ENCODE measurements at regions not wholly inside any gene's neighbourhood (a gene's known extent, or its start where the extent isn't known, plus 50 kb on each side); places are given as distances from the start of the nearest gene placed in this dataset.

DNA sequence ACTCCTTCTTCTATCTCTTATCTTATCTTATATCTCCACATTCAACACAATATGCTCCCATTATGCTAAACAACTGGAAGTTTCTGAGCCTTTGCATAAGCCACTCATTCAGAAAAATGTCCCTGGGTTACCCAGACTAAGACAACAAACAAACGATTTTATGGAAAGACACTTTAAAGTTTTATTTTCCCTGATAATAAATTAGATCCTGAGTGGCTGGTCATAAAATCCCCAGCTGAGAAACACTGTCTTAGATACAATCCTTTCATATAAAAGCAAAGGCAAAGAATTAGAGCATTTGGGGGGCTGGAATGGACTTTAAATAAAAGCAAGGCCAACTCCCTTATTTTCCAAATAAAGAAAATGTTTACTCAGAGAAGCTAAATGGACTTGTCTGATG lies 322.3 kb downstream of the GBE1 start:
- no peak for DNase-seq (ENCODE audit: low spot score)

DNA sequence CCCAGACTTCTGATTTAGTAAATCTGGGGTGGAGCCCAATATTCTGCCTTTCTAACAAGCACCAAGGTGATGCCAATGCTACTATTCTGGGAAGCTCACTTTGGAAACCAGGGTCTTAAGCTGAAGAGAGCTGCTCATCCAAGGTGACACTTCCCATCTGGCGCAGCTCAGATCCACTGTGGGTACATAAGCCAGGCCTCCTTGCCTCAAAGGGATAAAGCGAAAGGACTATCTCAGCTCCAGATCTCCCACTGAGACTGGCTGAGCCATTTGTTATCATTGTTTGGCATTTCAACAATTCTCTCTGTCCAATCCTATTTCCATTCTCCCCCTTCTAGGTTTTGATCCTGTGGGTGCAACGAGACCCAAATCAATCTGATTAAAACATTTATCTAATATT lies 323.8 kb downstream of the GBE1 start:
- peak; percentile 37 for DNase-seq (ENCODE audit: low spot score)

DNA sequence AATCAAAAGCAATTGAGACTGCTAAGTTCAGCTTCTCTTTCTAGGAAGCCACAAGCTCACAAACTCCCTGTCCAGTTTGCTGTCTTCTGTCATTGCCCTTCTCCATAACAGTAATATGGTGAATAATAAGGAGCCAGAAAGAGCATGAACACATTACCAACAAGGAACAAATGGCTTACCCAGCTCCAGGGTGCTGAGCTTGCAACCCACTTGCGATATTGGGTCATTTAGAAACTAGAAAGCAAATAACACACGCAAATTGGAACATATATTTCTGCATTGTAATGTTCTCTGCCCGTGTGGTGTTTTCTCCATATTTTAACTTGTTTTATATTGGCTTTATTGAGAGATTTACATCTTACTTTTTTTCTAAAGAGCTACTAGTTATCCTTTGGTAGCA lies 325.3 kb downstream of the GBE1 start:
- no peak for DNase-seq (ENCODE audit: low spot score)

DNA sequence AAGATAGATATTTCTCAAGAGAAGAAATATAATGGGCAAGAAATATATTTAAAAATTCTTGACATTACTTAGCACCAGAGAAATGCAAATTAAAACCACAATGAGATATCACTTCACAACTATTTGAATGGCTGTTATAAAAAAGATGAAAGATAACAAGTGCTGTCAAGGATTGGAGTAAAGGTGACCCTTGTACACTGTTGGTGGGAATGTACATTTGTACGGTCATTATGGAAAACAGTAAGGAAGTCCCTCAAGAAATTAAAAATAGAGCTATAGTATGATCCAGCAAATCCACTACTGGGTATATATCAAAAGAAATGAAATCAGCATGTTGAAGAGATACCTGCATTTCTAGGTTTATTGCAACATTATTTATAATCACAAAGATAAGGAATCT lies 326.4 kb downstream of the GBE1 start:
- DNase-seq (ENCODE audit: low spot score), result no peak

DNA sequence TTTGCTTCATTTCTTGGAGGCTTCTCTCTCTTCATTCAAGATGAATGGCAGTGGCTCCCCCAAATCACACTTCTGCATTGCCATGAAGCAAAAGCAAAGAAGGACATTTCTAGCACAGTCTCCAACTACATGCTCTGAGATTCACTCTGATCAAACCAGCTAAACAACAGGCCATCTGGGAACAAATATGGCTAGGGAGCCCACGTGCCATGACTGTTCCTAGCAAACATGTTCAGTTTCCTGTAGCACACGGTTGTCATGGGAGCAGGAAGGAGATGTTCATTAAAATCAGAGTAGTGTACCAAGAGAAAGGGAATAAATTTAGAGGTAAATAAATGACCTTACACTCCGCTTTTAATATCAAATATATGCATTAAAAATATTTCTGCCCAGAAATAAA lies 327.3 kb downstream of the GBE1 start:
- no peak for DNase-seq (ENCODE audit: low spot score)

DNA sequence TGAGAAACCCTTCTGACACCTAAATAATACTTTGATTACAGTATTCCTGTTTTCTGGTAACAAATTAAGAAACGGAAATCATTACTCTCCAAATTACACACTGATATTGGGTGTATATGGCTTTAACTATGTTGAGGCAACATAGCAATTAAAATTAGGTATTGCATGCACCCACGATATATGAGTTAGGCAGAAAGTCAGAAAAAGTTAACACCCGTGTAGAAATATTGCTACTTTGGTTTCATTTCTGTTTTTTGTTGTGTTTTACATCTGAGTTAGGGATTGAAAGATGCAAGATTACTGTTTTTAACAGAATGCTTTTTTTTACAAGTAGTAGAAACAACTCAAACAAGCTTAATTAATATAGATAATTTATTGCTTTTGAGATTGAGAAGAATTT lies 327.8 kb downstream of the GBE1 start:
- no peak for DNase-seq (ENCODE audit: low spot score)

DNA sequence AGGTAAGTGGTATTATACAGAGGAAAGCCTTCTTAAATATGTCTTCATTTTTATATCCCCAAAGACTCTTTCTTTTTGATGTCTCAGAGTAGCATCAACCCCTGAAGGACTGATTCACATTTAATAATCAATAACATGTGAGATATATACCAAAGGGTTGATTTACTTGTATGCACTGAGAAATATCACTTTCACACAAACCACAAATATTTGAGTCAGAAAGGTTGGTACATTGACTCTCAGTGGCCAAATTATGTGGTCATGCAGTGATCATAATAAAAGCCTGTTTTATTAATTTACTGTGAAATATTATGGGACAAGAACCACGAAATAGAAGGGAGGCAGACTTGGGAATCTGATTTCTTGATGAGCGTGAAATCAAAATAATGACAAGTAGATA lies 329.0 kb downstream of the GBE1 start:
- no peak for DNase-seq (ENCODE audit: low spot score)

DNA sequence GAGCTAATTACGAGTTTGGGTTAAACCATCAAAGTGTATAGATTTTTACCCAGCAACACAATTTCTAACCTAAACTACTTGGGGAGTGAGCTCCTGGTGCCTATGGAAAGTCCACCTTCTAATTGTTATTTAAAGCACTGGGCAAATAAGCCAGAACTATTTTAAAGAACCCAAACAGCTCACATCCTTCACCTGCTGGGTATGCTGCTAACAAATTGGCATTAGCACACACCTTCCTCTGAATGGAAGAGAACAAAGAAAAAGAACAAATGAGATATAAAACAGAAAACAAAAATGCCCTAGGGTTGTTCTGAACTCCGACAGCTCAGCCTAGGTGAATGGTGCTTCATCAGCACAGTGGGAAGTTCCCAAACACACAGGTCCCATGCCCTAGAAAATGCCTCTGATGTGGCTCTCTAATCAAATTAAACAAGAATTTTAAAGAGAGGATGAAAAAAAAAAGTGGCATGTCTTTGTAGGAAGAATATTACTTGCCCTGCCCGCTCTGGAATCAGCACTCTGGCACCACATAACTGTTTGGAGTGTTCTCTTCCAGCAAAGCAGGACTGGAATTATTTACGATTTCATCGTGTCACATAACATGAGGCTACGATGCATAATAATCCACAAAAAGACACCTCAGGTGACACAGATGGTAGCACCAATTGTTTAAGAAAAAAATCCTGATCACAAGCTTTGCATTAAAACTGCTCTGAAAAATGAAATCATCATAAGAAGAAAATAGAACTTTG lies 334.4 kb downstream of the GBE1 start:
- DNase-seq (ENCODE audit: low spot score), result no peak

DNA sequence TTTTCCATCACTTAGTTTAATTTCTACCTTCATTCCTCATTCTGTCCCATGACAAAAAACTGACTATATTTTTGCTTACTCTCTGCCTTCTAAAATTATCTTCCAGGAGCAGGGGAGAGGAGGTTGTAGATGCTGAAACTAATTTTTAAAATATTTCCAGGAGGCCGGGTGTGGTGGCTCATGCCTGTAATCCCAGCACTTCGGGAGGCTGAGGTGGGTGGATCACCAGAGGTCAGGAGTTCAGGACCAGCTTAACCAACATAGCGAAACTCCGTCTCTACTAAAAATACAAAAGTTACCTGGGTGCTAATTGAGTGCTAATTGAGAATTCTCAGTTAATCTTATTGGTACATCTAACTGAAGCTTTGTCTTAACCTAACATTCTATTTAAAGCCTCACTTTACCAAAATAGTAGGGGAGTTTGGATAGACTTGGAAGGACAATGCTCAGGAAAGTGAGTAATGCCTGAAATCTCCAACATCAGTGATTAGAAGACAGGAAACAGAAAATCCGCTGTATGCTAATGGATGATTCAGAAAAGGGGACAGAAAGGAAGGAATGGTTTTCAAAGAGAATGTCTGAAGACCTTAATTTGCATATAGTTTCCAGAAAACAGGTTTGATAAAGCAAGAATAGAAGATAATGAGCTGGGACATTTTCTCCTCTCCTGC lies 336.1 kb downstream of the GBE1 start:
- no peak for DNase-seq (ENCODE audit: low spot score)

DNA sequence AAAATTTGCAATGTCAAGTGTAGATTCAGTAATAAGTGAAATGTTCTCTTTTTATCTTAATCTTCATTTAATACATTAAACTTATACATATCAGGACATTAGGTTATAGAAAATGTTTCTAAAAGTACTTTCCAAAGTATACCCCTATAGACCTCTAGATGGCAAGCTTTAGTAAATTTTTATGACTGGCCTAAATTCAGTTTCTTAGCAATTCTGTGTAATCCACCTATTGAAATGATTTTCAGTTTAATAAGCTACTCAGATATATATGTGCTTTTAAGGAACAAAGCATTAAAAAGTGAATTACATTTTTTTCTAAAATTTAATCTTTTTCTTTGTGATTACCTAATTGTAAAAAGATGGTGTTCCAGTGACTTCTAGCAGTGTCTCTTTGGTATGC lies 342.2 kb downstream of the GBE1 start:
- DNase-seq (ENCODE audit: low spot score), result peak; percentile 27

DNA sequence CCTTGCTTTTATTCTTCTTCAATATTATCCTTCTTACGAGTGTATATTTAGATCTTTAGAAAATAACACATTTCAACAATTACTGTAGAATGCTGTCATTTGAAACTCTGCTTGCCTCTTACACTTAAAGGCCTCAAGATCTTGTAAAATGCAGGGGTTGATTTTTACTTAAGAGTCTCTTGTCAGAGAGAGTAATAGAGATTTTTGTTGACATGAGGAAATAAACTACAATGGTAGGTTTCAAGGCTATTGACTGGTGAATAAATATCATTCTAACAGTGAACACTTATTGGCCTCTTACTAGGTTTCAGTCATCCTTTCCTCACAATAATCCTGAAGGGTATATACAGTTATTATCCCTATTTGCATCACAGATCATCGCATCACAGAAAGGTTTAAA lies 344.6 kb downstream of the GBE1 start:
- no peak for DNase-seq (ENCODE audit: low spot score)

DNA sequence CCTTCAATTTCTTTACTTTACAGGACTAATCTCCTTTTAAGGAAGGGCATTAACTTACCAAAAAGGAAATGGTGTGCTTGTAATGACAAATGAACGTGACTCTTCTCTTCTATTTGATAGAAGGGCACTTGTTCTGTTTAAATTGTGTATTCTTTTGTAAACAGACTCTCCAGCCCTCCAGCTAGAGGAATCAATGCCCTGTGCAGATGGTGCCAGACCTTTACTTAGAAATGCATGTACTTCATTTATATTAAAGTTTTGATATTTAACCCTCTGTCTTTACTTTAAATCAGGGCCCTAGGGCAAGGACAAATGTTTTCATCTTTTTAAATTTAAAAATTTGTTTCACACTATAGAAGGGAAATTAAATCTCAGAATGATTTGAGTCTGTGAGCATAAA lies 355.1 kb downstream of the GBE1 start:
- no peak for DNase-seq (ENCODE audit: low spot score)

DNA sequence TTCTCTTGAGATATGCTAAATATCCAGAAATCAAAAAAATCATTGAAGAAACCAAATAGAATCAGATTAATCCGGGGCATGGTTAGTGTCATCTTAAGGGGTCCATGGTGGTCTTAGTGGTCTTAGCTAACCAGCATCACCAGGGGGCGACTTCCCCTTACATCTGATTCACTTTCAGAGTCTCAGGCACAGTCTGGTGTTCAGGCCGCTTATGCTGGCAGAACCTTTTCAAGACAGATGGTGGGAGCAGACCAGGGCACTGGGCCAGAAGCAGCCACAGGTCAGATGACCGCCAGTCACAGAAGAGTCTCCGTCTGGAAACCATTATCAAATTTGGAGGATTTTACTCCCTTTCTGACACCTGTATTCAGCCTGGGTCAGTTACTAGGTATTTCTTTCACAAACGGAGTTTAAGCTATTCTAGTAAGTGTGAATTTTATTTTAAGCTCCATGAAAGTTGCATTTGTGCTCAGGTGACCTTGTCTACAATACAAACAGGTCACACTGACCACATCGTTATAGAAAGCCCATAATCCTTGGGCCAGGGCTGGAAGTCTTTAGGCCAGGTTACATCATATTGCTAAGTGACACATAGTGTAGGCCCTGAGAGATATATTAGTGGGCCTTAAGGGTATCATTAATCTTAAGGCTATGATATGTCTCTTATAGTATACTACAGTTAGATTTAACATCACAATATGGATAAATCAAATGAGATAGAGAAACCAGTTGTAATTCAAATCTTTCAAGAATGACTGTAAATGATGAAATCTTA lies 365.5 kb downstream of the GBE1 start:
- no peak for DNase-seq (ENCODE audit: low spot score)

DNA sequence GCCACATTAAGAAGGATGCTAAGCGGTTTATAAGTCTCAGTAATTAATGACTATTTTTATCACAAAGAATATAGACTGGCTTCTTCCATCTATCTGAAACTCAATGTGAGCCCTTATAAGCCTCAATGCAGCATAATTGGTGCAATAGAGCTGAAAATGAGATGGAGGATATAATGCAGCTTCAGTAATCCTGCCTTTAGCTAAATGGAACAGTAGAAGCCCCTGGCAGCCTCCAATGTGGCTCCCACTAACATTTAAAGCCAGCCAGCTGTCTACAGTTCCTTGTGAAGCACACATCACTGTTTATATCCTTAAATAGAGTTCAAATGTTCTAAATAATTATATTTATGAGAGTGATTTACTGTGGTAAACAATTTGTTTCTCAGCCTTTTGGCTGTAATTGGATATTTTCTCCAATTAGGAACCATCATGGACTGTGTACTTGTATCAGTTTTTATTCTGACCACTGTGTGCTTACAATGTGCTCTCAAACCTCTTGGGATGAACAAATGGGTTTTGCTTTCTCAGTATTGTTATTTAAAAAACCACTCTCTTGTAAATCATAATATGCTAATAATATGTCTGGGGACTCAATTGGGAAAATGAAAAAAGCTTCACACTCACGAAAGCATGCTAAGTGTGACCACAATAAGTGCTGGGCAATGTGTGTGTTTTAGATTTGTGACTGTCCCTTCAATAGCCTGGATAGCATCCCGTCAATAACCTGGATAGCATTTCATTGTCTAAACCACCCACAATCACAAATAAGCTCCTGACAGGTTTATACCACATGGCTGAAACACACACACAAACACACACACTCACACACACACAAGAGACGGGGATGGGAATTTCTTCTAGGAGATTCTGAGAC lies 366.6 kb downstream of the GBE1 start:
- DNase-seq (ENCODE audit: low spot score), result no peak

DNA sequence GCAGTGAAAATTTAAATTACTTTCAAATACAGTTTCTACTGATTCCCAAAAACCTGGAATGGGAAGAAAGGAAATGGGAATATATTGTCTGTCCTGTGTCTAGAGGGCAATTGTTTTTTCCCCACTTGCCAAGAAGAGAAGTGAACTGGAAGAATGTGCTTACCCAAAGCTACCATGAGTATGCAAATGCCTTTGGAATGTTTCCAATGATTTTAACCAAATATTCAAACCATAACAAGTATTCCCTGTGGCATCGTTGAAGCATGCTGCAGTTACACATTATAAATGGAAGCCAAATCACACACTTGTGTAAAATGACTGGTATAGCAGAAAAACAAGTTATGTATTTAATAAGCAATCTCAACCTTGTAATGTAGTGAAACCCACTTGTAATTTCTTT lies 368.2 kb downstream of the GBE1 start:
- DNase-seq (ENCODE audit: low spot score), result no peak

DNA sequence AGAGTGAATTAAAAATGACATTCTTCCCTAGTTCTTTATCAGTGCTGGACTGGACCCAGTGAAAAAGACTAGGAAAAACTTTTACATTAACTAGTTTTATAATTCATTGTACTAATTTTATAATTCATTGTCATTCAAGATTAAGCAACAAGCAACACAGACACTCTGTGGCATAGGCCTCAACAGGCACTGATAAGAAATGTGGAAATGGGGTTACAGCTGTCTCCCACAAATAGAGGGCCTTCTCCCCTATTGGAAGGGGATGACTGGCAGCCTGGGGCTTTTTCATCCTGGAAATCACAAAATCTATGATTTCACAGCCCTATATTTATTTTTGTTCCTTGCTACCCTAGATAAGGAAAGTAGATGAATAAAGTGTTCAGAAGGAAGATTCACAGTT lies 370.6 kb downstream of the GBE1 start:
- no peak for DNase-seq (ENCODE audit: low spot score)

DNA sequence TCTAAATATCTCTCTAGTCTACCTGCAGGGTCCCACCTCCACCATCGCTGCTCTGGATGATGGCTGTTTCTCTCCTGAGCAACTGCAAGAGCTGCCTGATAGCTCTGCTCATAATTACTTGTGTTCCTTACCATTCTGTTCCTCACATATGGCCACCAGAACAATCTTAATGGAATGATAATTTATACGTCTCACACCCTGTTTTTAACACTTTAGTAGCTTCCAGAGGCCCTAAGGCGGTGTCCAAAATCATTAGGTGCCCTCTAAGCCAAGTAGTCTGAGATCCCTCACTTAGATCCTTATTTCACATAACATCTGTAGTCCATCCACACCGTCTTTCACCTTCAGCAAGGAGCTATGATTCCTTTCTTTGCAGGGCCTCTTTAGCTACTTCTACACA lies 373.3 kb downstream of the GBE1 start:
- no peak for DNase-seq (ENCODE audit: low spot score)

DNA sequence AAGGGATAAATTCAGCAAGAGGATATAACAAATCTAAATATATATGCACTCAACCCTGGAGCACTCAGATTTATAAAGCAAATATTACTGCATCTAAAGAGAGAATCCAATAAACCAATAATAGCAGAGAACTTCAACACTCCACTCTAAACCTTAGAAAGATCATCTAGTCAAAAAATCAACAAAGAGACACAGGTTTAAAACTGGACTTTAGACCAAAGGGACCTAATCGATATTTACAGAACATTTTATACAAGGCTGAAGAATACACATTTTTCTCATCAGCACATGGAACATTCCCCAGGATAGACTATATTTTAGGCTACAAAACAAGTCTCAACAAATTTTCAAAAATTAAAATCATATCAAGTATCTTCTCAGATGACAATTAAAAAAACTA lies 379.0 kb downstream of the GBE1 start:
- DNase-seq (ENCODE audit: low spot score), result no peak

DNA sequence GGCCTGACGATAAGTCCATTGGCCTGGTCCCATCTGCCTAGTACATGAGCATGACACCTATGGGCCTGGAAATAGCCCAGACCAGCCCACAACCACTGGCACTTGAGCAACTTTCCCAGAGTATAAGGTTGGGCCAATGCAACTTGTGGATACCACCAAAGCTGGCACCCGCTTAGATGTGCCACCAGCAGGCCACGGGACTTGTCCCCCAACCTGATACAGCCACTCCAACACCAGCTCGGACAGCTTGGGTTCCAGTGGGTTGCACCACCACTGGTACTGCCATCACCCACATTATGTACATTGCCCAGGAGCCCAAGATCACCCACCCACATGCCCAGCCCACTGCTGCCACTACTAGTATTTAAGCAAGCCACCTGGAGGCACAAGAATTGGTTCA lies 381.2 kb downstream of the GBE1 start:
- DNase-seq (ENCODE audit: low spot score), result no peak

DNA sequence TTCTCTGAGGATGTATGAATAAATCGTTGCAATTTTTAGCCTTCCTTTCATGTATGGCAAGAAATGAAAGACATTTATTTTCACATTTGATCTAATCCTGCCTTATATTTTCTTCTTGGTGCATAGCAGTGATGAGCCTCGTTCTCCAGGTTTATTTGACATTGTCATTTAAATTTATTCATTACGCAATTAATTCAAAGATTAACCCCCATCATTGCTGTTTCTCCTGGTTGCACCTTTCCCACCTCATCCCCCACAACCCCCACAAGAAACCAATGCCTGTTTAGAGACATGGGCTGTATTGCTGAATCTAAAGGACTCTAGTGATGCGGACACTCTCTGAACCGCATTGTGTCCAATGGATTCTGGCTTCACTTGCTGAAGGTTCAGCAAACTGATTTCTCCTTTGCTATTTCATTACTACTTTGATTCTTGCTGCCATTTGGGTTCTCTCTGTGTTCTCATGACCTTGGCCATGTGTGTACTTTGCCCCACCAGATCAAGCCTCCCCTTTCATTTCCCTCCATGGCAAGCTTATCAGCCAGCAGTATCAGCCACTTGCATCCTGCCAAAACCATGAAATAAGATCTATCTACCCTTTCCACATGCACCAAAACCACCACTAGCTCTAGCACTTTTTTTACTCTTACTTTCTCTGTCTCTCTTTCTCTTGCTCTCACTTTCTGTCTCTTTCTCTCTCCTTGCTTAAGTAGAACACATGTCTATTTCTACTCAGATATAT lies 382.7 kb downstream of the GBE1 start:
- no peak for DNase-seq (ENCODE audit: low spot score)

DNA sequence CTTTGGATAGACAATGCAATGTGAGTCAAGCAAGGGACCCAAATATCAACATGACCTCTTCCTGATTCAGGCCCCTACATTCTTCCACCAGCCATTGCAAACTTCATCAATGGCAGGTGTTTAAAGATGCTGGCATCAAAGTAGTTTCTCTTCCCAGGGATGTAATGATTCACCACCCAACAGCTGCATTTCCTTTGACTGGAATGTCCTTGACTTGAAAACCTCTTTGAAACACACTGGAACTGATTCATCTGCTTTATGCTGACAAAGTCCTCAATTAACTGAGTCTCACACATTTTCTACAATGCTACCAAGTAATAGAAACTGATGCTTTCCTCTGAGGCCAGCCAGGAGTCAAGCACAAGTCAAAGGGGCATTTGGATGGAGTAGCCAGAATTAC lies 385.5 kb downstream of the GBE1 start:
- no peak for DNase-seq (ENCODE audit: low spot score)

DNA sequence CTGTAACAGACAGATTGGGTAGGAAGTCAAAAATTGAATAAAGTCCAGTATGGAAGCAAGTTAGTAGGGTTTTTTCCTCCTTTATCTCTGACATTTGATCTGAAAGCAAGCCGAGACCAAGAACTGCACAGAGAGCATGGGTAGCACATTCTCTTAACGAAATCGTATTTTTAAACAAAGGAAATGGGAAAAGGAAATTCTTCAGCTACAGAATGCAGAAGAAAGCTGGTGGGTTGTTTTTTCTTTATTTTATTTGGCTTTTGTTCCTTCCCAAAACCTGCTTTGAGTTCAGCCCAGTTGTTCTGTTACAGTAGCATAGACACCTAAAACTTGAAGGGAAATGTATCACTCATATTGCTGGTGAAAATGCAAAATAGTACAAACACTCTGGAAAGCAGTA lies 397.0 kb downstream of the GBE1 start:
- no peak for DNase-seq (ENCODE audit: low spot score)

Data from pons (tissue), 1 donor.